NCI-H526 (cell line): ENCODE measurements at regions not wholly inside any gene's neighbourhood (a gene's known extent, or its start where the extent isn't known, plus 50 kb on each side); places are given as distances from the start of the nearest gene placed in this dataset.
A peak's percentile ranks its signal among the peaks of the same experiment; 100 is the strongest.

Source experiments
- DNase-seq, 2 experiments: peaks; one replicate each; lab custom pipeline; 2025; lab: John Stamatoyannopoulos, UW

GRCh38 chr14:80146941-80147340, 64.4 kb downstream of the DIO2 start:
- no peak for DNase-seq

GRCh38 chr14:80136358-80136757, 74.9 kb downstream of the DIO2 start:
- peak in 1 of 2 experiments; percentile 9 for DNase-seq

- no peak for DNase-seq
These were observed 75.8 kb downstream of the DIO2 start for GRCh38 chr14:80135305-80136088.

GRCh38 chr14:80134321-80134720, 77.0 kb downstream of the DIO2 start:
- DNase-seq: no peak

- no peak for DNase-seq
These were observed 77.8 kb downstream of the DIO2 start for GRCh38 chr14:80133457-80133856.

- no peak for DNase-seq
These were observed 83.8 kb downstream of the DIO2 start for GRCh38 chr14:80127466-80127865.

- no peak for DNase-seq
These were observed 86.5 kb downstream of the DIO2 start for GRCh38 chr14:80124794-80125193.

GRCh38 chr14:80117876-80118275, 93.4 kb downstream of the DIO2 start:
- no peak for DNase-seq

GRCh38 chr14:80116157-80116556, 95.1 kb downstream of the DIO2 start:
- no peak for DNase-seq

GRCh38 chr14:80110721-80111120, 100.6 kb downstream of the DIO2 start:
- no peak for DNase-seq

- no peak for DNase-seq
These were observed 102.2 kb downstream of the DIO2 start for GRCh38 chr14:80109055-80109454.

- DNase-seq: no peak
These were observed 102.9 kb downstream of the DIO2 start for GRCh38 chr14:80108430-80108829.

GRCh38 chr14:80105488-80105994, 105.8 kb downstream of the DIO2 start:
- DNase-seq: no peak

- no peak for DNase-seq
These were observed 109.5 kb downstream of the DIO2 start for GRCh38 chr14:80101835-80102234.

- DNase-seq: no peak
These were observed 110.6 kb downstream of the DIO2 start for GRCh38 chr14:80100681-80101080.

- DNase-seq: no peak
These were observed 115.7 kb downstream of the DIO2 start for GRCh38 chr14:80095623-80096022.

- no peak for DNase-seq
These were observed 123.9 kb downstream of the DIO2 start for GRCh38 chr14:80087411-80087810.

- no peak for DNase-seq
These were observed 127.1 kb downstream of the DIO2 start for GRCh38 chr14:80084196-80084595.

GRCh38 chr14:80080601-80081000, 130.7 kb downstream of the DIO2 start:
- DNase-seq: no peak

GRCh38 chr14:80078501-80078900, 132.8 kb downstream of the DIO2 start:
- DNase-seq: no peak

GRCh38 chr14:80077262-80077661, 134.0 kb downstream of the DIO2 start:
- DNase-seq: no peak

- no peak for DNase-seq
These were observed 136.3 kb downstream of the DIO2 start for GRCh38 chr14:80074900-80075574.

- no peak for DNase-seq
These were observed 152.3 kb downstream of the DIO2 start for GRCh38 chr14:80059041-80059440.

- DNase-seq: no peak
These were observed 154.9 kb downstream of the DIO2 start for GRCh38 chr14:80056497-80056801.
